ENCODE measurements at regions not wholly inside any gene's neighbourhood (a gene's known extent, or its start where the extent isn't known, plus 50 kb on each side); places are given as distances from the start of the nearest gene placed in this dataset.

- TF ChIP-seq CTCF (IDR thresholded peaks at IDR 0.05) (no peak), EP300 (IDR thresholded peaks at IDR 0.05) (no peak), POLR2AphosphoS5 (IDR thresholded peaks at IDR 0.05) (no peak)
These were observed 637.9 kb downstream of the NXPH1 start for GRCh38 chr7:9071160-9071762.

Data from upper lobe of left lung (tissue), 4 donors.